Endothelial cell of umbilical vein (primary cell): ENCODE measurements at regions not wholly inside any gene's neighbourhood (a gene's known extent, or its start where the extent isn't known, plus 50 kb on each side); places are given as distances from the start of the nearest gene placed in this dataset.

Source experiments
- CTCF ChIP-seq, 2 donors: IDR thresholded peaks; 1 replicate in 1 of 2; 2 replicates in 1 of 2; pipeline ENCODE4 v1.5.1; 2011; ENCODE audit warnings: low read length in 2 of 2, mild to moderate bottlenecking in 2 of 2, moderate library complexity in 2 of 2, control low read depth in 1 of 2, inconsistent platforms in 1 of 2, low read depth in 1 of 2; ENCODE audit not compliant: insufficient read depth in 1 of 2; ENCODE audit errors: extremely low read depth in 1 of 2
- EZH2 ChIP-seq: IDR thresholded peaks from 2 replicates; pipeline ENCODE4 v1.6.1; 2012; ENCODE audit warnings: borderline replicate concordance, low read depth, mild to moderate bottlenecking, moderate library complexity, low read length, inconsistent platforms; ENCODE audit not compliant: severe bottlenecking
- POLR2AphosphoS5 ChIP-seq: IDR thresholded peaks from 2 replicates; pipeline ENCODE4 v1.6.1; 2012; ENCODE audit warnings: low read depth, mild to moderate bottlenecking, control low read depth, low read length, moderate library complexity; ENCODE audit not compliant: insufficient read depth
- TF ChIP-seq, protein P1 (sequence below): IDR thresholded peaks from 2 replicates; pipeline ENCODE4 v1.6.1; 2011; ENCODE audit not compliant: insufficient read depth, insufficient read length

GRCh38 chr12:91455321-91455720 lies 272.7 kb upstream of the DCN start:
- no peak for TF ChIP-seq CTCF (IDR thresholded peaks at IDR 0.05; ENCODE audit: extremely low read depth in 1 of 2, insufficient read depth in 1 of 2, low read depth in 1 of 2, low read length in 2 of 2)
- no peak for TF ChIP-seq EZH2
- TF ChIP-seq POLR2AphosphoS5 = no peak
- TF ChIP-seq, protein P1, sequence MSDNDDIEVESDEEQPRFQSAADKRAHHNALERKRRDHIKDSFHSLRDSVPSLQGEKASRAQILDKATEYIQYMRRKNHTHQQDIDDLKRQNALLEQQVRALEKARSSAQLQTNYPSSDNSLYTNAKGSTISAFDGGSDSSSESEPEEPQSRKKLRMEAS = no peak
